NCI-H146 treated with DMSO at 0.1 percent for 48 hours (cell line): ENCODE measurements at regions not wholly inside any gene's neighbourhood (a gene's known extent, or its start where the extent isn't known, plus 50 kb on each side); places are given as distances from the start of the nearest gene placed in this dataset.

Experiments
- DNase-seq: peaks from one replicate; lab custom pipeline; 2025; ENCODE audit not compliant: unreplicated experiment; lab: John Stamatoyannopoulos, UW

DNA sequence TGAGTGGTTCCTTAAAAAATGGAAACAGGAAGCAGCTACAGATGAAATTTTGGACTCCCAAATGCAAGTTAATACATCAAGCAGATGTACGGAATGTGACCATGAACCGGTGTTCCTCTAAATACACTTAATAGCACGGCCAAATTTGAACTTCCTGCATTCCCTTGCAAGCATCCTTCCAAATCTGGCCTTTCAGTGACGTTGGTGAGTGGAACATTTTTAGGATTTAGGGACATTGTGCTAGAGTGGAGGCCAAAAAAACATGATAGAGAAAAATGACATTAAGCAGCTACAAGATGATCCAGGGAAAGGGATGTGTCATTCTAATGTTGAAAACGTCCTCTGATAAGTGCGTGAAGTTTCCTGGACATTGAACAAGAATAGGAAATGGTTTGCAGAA, 62.1 kb downstream of the CTAGE1 start:
- no peak for DNase-seq

DNA sequence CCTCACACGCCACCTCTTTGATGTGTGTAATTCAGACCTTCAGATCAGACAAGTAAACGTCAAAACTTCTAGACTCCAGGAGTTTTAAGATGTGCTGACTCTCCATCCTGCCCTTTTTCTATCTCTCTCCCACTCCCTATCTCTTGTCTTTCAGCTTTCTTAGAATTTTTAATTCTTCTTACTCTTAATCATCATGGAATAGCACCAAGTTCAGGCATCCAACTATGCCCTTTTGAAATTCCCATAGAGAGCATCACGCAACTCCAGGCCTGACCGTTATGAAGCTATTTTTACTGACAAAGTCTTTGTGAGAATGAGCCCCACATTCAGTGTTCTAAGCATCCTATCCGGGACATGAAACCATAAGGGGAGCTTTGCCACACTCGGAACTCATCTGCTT, 62.6 kb downstream of the CTAGE1 start:
- DNase-seq = no peak

DNA sequence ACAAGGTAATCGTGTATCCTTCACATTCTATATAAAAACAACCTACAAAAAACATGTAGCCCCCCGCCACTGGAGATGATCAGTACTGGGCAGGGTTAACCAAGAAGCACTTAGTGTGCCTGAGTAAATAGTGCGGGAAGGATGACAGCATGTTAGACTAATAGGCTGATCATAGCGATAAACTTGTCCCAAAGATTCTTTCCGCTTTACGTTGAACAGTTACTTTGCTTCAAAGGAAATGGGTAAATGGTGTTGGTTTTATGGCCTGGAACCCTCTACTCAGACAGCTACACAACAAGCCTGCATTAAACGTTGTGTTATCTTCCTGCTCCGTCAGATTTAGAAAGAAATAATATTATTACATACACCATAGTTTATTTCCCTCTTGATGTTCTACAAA, 67.7 kb downstream of the CTAGE1 start:
- DNase-seq = no peak

DNA sequence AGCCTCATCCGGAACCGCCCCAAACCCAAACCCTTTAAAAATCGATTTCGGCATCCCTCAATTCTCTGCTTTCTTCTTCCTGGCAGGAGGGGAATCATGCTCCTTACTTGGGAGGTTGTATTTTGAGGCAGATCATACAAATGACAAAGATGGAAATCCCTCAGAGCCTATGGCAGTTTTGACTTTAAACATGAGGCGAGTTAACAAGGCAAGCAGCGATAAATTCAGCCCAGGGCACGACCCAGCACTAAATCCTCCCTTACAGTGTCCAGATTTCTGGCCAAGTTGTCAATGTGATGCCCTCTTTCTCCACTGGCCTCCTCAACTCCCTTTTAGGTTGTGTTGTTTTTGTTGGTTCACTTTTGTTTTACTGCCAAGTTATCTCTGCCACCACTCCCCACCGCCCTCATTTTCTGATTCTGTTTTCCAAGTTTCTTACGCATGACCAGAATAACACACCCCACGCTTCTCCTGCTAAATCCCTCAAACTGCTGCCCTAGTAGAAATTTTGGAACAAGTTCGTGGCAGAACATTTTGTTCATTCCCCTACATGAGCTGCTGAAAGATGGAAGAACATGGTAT, 68.3 kb downstream of the CTAGE1 start:
- DNase-seq = no peak

DNA sequence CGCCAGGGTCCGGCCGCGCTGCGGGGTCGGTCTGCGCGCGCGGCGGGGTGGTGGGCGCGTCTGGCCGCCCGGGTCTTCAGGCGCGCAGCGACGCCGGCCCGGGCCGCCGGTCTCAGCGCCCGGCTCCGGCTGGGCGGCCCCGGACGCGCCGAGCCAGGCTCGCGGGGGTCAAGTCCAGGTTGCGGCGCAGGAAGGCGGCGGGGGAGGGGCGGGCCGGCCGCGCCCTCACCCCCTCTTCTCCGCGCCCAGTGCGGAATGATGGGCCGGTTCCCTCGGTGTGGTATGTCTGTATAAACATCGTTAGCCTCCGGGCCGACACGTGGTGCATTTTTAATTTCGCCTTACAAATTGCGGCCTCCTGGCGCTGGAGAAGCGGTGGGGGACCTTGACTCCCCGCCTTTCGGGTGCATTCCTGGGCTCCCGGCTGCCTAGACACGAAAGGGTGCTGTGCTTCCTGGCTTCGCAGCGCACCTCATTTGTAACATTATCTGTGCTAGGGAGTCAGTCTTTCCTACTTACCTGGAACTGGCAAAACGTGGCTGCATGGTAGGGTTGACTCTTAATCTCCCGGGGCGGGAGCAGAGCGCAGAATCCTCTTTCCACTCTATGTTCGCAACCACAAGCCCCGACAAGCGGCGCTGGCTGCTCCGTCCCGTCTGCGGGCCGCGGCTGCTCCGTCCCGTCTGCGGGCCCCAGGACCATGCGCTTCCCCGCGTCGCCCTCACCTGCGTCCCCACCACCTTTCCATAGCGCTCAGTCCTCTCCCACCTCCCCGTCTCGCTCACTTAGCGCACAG, 69.0 kb downstream of the CTAGE1 start:
- peak; percentile 48 for DNase-seq

DNA sequence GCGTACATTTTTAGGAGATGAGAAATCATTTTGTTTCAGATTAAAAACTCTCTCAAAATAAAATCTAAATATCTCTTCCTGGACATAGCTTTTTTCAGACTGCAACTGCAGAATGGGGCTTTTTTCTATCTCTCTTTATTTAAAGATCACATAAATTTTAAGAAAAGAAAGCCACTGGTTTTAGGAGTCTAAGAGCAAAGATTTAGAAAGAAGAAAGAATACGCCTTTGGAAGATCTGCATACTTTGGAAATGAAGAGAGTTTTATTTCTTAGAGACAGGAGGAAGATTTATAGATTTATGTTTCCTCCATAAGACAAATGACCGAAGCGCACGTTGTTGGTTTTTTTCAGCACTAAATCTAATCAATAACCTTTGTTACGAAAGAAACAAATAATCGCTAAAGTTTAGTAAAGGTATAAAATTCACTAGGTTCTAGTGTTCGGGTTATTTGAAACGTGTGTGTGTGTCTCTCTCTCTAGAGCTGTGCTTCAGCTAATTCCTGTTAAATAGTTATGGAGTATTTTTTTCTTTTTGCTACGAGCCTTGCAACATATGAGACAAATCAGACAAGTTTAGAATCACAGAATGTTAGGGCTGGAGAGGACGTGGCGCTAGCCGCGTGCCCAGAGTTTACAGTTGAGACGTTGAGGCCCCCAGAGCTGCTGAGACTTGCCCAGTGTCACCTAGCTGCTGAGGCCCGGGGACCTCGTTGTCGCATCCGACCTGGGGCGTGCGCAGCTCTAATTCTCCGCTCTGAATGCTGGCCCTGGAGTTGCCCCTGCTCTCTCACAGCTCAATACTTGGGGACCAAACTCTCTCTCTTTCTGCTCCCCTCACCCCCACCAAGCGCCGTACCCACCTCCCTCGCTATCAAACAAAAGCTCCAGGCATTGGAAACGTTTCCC, 69.9 kb downstream of the CTAGE1 start:
- DNase-seq = peak; percentile 48

DNA sequence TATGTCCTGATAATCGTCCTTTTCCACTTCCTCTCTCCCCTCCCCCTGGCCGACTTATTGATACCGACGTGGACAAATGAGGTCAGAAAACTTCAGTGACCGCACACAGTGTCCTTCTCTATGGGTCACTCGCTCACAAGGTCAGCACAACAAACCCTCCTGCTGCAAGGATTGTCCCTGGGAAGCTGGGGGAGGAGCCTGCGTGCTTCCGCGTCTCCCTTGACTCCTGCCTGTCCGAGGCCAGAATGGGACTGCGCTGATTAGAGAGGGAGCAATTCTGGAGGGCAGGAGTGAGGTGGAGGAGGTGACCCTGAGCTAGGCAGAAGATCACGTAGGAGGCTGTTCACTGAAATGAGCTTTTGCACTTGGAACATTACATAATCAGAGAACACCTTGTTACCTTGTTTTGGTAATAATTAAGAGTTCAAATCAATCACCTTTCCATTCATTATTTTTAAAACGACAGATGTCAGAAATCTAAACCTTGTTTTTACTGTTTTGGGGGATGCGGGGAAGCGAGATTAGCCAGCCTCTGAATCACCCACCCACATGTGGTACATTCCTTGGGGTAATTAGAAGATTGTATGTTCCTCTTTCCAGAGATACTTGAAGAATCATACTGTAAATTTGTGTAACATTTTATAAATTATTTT, 70.6 kb downstream of the CTAGE1 start:
- no peak for DNase-seq

DNA sequence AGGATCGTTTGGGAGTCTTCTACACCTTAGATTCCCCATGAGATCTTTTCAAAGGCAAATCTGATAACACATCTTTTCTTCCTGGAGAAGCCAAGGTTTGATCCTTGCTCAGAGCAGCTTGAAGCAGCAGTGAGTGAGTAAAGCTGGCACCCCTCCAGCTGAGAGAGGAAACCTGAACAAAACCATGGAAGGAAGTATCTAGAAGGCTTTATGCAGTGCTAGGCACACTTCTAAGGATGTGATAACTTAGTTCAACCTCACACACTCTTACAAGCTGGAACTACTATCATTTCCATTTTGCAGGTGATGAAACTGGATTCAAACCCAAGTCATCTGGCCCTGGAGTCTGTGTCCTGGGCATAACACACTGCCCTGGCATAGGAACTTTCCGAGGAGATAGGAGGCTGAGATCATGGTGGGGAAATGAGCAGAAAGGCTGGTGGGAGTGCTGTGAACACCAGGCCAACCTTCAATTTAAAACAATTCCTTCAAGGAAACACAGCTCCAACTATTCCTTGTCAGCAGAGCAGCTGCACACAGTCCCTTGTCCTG, 71.2 kb downstream of the CTAGE1 start:
- no peak for DNase-seq

DNA sequence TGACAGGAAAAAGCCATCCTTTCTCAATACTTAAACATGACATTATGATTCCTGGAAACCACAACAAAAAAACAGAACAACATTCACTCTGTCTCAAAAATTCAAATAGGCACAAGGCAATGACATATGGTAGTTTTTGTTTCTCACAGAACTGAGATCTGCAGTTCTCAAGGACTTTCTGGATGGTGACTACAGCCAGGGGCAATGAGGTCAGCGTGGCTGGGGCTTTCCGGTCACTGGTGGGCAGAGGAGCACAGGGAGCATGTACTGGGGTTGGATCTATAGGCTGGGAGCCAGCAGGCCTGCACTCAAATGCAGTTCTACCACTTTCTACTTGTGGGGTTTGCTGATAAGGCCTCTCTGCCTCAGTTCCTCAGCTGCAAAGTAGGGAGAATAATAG, 72.0 kb downstream of the CTAGE1 start:
- DNase-seq = no peak

DNA sequence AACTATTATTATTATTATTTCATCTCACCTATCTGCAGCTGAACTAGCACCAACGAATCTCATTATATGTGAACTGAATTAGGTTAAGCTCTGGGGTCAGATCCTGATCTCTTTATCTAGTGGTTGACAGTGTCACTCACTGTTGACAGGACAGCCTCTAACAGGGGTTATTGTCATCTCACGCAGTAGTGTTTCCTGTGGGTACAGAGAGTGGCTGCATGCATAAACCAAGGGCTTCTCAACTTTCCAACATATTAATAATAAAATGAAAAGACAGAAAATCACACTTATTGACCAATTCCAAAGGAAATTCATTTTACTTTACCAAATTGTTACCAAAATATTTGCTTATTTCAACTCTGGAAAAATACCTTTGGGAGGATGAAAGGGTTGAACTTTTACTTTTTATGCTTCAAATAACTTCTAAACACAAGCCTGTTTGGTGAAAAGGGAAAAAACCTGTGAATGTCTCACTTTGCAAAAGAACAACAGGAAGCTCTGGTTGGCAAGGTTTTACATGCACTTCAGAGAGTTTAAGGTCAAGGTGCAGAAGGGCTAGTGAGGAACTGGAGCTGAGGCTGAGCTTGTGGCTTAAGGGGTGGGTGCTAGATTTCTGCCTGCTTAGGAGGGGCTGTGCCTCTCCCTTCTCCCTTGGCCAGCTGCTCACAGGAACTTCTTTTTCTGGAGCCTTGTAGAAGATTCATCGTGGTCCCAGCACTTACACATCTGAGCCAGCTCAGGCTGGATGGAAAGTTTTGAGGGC, 72.6 kb downstream of the CTAGE1 start:
- DNase-seq = no peak

DNA sequence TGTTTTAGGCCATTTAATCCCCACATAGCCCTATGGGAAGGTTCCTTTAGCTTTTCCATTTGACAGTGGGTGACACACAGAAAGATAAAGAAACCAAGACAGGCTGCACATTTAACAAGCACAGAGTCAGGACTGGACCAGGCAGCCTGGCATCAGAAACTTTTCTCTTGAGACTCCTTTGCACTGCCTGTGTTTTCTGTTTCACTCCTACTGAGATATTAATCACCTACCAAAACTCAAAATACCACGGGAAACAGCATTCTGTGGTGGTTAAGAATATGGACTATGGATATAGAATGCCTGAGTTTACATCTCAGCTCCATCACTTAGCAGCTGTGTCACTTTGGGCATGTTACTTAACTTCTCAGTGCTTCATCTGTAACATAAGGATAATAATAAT, 73.3 kb downstream of the CTAGE1 start:
- DNase-seq = no peak

DNA sequence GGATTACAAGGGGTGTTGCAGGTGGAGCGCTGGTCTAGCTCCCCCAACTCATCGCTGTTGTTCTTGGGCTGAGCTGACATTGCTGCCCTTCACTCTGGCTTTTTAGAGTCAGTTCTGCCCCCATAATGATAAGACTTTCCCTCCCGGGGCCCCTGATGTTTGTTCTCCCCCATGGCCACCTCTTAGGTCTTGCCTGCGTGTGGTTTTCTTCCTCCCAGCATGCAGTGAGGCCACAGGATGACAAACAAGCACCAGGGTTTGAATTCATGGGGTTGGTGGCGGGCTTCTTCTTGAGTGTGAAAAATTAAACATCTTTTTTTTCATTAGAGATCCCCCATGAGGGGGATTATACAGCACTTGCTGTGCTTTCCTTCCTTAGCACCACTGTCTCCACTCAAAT, 74.1 kb downstream of the CTAGE1 start:
- no peak for DNase-seq

DNA sequence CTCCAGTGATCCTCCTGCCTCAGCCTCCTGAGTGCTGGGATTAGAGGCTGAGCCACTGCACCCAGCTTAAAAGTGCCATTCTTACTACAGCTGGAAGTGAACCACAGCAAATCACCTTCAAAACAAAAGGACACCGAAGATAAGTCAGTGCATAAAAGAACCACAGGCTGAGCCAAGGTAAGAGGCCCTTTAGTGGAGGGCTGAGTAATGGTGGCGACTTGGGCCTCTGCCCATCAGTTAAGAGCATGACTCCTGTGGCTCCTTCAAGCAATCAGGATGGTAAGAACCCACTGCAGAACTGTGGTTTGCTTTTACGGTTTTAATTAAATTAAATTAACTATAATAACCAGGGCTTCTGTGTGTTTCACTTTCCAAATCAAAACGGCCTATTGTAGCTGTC, 75.1 kb downstream of the CTAGE1 start:
- DNase-seq = no peak

DNA sequence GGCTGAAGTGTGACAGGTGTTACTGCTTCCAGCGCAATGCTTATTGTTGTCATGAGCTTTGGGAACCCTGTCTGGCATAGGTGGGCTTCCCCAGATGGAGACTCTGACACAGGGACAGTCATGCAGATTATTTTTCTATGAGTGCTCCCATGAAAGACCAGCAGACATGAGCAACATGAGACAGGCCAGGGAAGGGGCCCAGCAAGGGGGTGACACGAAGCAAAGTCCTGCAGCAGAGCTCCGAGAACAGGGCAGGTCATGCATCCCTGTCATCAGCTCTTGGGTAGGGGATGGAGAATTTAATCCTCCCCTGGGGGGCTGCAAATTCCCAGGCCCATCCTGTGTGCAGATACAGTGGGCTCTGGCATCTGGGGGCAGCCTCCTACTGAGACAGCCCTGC, 77.4 kb downstream of the CTAGE1 start:
- no peak for DNase-seq

DNA sequence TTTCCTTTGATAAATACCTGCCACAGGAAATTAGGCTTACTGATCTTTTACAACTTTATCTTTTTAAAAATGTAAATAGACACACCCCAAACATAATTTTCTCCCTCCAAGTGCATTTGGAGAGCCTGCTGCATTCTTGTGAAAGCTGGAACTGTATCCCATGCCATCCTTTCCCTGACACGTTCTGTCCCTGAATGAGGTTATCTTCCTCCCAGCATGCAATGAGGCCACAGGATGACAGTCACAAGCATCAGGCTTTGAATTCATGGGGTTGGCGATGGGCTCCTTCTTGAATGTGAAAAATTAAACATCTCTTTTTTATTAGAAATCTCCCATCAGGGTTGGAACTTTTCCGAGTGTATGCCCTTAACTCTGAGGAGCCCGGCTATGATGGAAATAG, 77.8 kb downstream of the CTAGE1 start:
- no peak for DNase-seq

DNA sequence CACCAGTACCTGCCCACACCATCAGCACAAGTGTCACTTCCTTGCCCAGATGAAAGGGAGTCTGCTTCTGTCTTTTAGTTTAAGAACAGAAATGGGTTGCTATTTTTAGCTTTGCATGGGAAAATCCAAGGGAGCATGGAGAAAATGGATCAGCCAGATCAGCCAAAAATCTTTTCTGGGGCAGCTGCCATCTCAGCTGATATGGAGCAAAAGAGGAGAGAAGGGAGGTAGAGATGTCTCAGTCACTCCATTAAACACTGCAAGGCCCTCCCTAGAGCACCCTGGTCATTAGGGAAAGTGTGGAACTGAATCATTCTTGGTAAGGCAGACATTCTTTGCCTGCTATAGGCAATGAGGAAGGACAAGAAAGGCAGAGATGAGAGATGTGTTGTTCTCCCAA, 79.9 kb downstream of the CTAGE1 start:
- no peak for DNase-seq

DNA sequence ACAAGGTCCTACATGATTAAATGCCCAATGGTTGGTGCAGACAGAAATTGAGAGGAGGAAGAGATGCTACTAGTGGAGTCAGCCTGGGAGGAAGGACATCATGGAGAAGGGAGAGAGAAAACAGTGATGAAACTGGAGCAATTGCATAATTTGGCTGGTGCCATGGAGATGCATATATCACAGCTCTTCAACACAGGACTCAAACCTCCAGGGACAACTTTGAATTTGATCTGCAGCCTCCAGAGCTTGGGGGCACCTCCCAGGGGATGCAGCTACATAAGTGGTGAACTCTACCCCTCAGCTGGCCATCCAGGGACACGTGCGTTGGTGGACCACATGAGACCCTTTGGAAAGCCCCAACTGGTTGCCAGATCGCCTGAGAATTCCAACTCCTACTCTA, 80.4 kb downstream of the CTAGE1 start:
- no peak for DNase-seq

DNA sequence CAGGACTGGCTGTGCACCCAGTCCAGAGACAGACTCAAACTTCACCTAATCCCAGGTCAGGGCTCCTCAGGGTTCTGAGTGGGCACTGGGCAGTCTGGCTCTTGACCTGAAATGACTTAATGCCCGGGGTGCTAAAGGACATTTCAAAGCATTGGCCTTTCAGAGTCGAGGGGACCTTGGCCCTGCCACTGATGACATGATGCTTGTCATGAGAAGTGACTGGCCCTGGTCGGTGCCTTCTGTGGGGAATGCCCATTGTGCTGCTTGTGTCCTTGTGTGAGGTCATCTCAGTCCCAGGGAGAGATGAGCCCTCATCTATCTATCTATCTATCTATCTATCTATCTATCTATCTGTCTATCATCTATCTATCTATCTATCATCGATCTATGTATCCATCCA, 81.3 kb downstream of the CTAGE1 start:
- no peak for DNase-seq

DNA sequence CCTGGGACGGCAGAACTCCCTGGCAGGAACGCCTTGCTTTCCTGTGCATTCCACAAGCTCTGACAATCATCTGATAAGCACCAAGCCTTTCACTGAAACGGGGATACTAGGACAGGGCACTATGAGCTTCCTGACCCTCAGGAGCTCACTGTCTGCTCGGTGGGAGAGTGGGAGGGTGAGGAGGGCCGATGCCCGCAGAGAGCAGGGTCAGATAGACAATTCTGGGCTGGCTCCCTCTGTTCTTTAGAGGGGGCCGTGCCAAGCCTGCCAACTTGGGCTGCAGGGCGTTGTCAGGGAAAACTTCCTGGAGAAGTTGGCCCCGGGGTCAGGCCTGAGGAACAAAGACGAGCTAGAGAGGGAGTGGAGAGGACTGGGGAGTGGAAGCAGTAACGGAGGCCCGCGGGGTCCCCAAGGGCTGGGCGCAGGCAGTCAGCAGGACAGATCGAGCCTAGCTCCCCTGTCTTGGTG, 82.0 kb downstream of the CTAGE1 start:
- no peak for DNase-seq

DNA sequence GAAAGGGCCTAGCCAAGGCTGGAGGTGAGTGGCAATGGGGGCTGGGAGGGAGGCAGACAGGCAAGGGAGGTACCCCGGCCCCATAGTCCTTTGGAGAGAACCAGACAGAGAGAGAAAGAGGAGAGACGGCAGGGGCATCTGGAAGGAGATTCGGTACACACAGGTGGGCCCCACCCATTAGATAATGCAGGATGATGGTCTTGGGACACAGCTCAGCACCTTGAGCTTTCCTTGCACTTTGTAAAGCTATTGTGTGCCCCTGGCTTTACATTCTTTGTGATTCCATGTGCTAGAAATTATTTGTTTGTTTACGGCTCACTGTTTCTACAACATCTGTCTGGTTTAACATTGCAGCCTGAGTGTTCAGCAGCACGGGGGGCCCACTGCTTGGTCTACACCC, 83.1 kb downstream of the CTAGE1 start:
- DNase-seq = no peak
